ENCODE measurements at regions not wholly inside any gene's neighbourhood (a gene's known extent, or its start where the extent isn't known, plus 50 kb on each side); places are given as distances from the start of the nearest gene placed in this dataset.
"Not testable (repeated sequence)": the region's sequence is repeated elsewhere in the genome, so short reads cannot be mapped to it uniquely, and the experiment has no call there.

GRCh38 chr2:240384711-240385450, 50.6 kb upstream of the GPC1 start:
- DNase-seq, result no peak

DNA sequence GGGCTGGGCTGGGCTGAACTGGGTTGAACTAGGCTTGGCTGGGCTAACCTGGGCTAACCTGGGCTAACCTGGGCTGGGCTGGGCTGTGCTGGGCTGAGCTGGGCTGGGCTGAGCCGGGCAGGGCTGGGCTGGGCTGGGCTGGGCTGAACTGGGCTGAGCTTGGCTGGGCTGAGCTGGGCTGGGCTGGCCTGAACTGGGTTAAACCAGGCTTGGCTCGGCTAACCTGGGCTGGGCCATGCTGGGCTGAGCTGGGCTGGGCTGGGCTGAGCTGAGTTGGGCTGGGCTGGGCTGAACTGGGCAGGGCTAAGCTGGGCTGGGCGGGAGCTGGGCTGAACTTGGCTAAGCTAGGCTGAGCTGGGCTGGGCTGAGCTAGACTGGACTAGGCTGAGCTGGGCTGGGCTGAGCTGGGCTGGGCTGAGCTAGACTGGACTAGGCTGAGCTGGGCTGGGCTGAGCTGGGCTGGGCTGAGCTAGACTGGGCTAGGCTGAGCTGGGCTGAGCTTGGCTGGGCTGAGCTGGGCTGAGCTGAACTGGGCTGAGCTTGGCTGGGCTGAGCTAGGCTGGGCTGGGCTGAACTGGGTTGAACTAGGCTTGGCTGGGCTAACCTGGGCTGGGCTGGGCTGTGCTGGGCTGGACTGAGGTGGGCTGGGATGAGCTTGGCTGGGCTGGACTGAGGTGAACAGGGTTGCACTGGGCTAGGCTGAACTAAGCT, 49.9 kb upstream of the GPC1 start:
- not testable (repeated sequence) for DNase-seq

Data from NCI-H1092 (cell line).